ENCODE measurements at regions not wholly inside any gene's neighbourhood (a gene's known extent, or its start where the extent isn't known, plus 50 kb on each side); places are given as distances from the start of the nearest gene placed in this dataset.

GRCh38 chr17:34820922-34821321, 140.3 kb downstream of the CCT6B start:
- no peak for TF ChIP-seq CTCF (IDR thresholded peaks at IDR 0.05)
- H3K36me3 ChIP-seq: no peaks in the 10 kb centered on the region
- intact Hi-C loops (cut with DNase I): no loop called here
- no peak overlapping the region for H3K4me3 ChIP-seq
- H3K4me1 ChIP-seq: no peaks in the 10 kb centered on the region
- no peaks in the 10 kb centered on the region for H3K27me3 ChIP-seq
- H3K9ac ChIP-seq (ENCODE audit: low read depth in 2 of 2, low read length in 2 of 2): no peak overlapping the region
- no peak for DNase-seq
- no peaks in the 10 kb centered on the region for H3K9me3 ChIP-seq
- no peak overlapping the region for H3K27ac ChIP-seq

GRCh38 chr17:34820248-34820801, 140.9 kb downstream of the CCT6B start:
- H3K27ac ChIP-seq: no peak overlapping the region
- no peaks in the 10 kb centered on the region for H3K36me3 ChIP-seq
- H3K9me3 ChIP-seq: no peaks in the 10 kb centered on the region
- intact Hi-C loops (cut with DNase I): no loop called here
- no peak overlapping the region for H3K4me3 ChIP-seq
- no peaks in the 10 kb centered on the region for H3K4me1 ChIP-seq
- H3K9ac ChIP-seq (ENCODE audit: low read depth in 2 of 2, low read length in 2 of 2): no peak overlapping the region
- no peak for DNase-seq
- no peak for TF ChIP-seq CTCF (IDR thresholded peaks at IDR 0.05)
- H3K27me3 ChIP-seq: no peaks in the 10 kb centered on the region

- Histone ChIP-seq H3K9ac (ENCODE audit: low read depth in 2 of 2, low read length in 2 of 2) (no peak overlapping the region), H3K4me1 (no peaks in the 10 kb centered on the region), H3K36me3 (no peaks in the 10 kb centered on the region), H3K27ac (no peak overlapping the region), H3K27me3 (no peaks in the 10 kb centered on the region), H3K9me3 (no peaks in the 10 kb centered on the region), H3K4me3 (no peak overlapping the region)
- TF ChIP-seq CTCF (IDR thresholded peaks at IDR 0.05): no peak
- intact Hi-C loops (cut with DNase I): loop anchor here (10.0 kb wide), 1 partner anchor 177 kb away; no protein-coding TSS in a partner anchor
- DNase-seq: no peak
Measured at GRCh38 chr17:34817252-34818035, 143.8 kb downstream of the CCT6B start.

- Histone ChIP-seq H3K36me3 (no peaks in the 10 kb centered on the region), H3K4me3 (no peak overlapping the region), H3K9ac (ENCODE audit: low read depth in 2 of 2, low read length in 2 of 2) (no peak overlapping the region), H3K27ac (no peak overlapping the region), H3K4me1 (no peaks in the 10 kb centered on the region), H3K9me3 (no peaks in the 10 kb centered on the region), H3K27me3 (no peaks in the 10 kb centered on the region)
- TF ChIP-seq CTCF (IDR thresholded peaks at IDR 0.05): no peak
- intact Hi-C loops (cut with DNase I): loop anchor here (10.0 kb wide), 1 partner anchor 178 kb away; no protein-coding TSS in a partner anchor
- no peak for DNase-seq
Measured at GRCh38 chr17:34816848-34817247, 144.4 kb downstream of the CCT6B start.

- no peaks in the 10 kb centered on the region for H3K4me1 ChIP-seq
- H3K27ac ChIP-seq: no peak overlapping the region
- no peaks in the 10 kb centered on the region for H3K27me3 ChIP-seq
- no peaks in the 10 kb centered on the region for H3K9me3 ChIP-seq
- intact Hi-C loops (cut with DNase I): loop anchor here (10.0 kb wide), 1 partner anchor 182 kb away; no protein-coding TSS in a partner anchor
- no peak for DNase-seq
- no peak for TF ChIP-seq CTCF (IDR thresholded peaks at IDR 0.05)
- no peak overlapping the region for H3K9ac ChIP-seq (ENCODE audit: low read depth in 2 of 2, low read length in 2 of 2)
- H3K36me3 ChIP-seq: no peaks in the 10 kb centered on the region
- H3K4me3 ChIP-seq: no peak overlapping the region
Measured at GRCh38 chr17:34813290-34813689, 148.0 kb downstream of the CCT6B start.

Data from colonic mucosa (tissue), 4 donors.